ENCODE measurements at regions not wholly inside any gene's neighbourhood (a gene's known extent, or its start where the extent isn't known, plus 50 kb on each side); places are given as distances from the start of the nearest gene placed in this dataset.
A peak's percentile ranks its signal among the peaks of the same experiment; 100 is the strongest.
"Not testable (repeated sequence)": the region's sequence is repeated elsewhere in the genome, so short reads cannot be mapped to it uniquely, and the experiment has no call there.

- H3K9me3 ChIP-seq, result no peaks in the 10 kb centered on the region
- H3K36me3 ChIP-seq, result no peaks in the 10 kb centered on the region
- WGBS, result 84% methylated on average over 2 of the region's 2 CpGs
- no peaks in the 10 kb centered on the region for H3K27me3 ChIP-seq
- no peak overlapping the region for H3K27ac ChIP-seq (replicated peaks in 1 of 4)
- TF ChIP-seq POLR2AphosphoS5 (IDR thresholded peaks at IDR 0.05) (no peak), POLR2A (IDR thresholded peaks at IDR 0.05; ENCODE audit: low read depth) (no peak), EP300 (IDR thresholded peaks at IDR 0.05) (no peak), CTCF (IDR thresholded peaks at IDR 0.05) (no peak)
- intact Hi-C loops (cut with DNase I), result no loop called here
- H3K4me3 ChIP-seq, result no peak overlapping the region
- H3K4me1 ChIP-seq, result no peaks in the 10 kb centered on the region
- no peak for DNase-seq (ENCODE audit: extremely low spot score)
These were observed 141.7 kb upstream of the DAAM1 start for GRCh38 chr14:59046746-59047145.

- DNase-seq (ENCODE audit: extremely low spot score), result no peak
- no peaks in the 10 kb centered on the region for H3K27me3 ChIP-seq
- TF ChIP-seq POLR2AphosphoS5 (IDR thresholded peaks at IDR 0.05) (no peak), CTCF (IDR thresholded peaks at IDR 0.05) (no peak), POLR2A (IDR thresholded peaks at IDR 0.05; ENCODE audit: low read depth) (no peak), EP300 (IDR thresholded peaks at IDR 0.05) (no peak)
- 66% methylated on average over 1 of the region's 1 CpG for WGBS
- no peaks in the 10 kb centered on the region for H3K4me1 ChIP-seq
- no peak overlapping the region for H3K4me3 ChIP-seq
- H3K9me3 ChIP-seq, result no peaks in the 10 kb centered on the region
- H3K36me3 ChIP-seq, result no peaks in the 10 kb centered on the region
- intact Hi-C loops (cut with DNase I), result loop anchor here (5.0 kb wide), 1 partner anchor 553 kb away; no protein-coding TSS in a partner anchor
- H3K27ac ChIP-seq (replicated peaks in 1 of 4), result no peak overlapping the region
These were observed 133.5 kb upstream of the DAAM1 start for GRCh38 chr14:59055006-59055405.

GRCh38 chr14:59055439-59056045, 132.9 kb upstream of the DAAM1 start:
- no peaks in the 10 kb centered on the region for H3K36me3 ChIP-seq
- DNase-seq (ENCODE audit: extremely low spot score), result no peak
- intact Hi-C loops (cut with DNase I), result loop anchor here (5.0 kb wide), 1 partner anchor 553 kb away; no protein-coding TSS in a partner anchor

GRCh38 chr14:59057551-59057950, 130.9 kb upstream of the DAAM1 start:
- intact Hi-C loops (cut with DNase I), result loop anchor here (5.0 kb wide), 1 partner anchor 555 kb away; no protein-coding TSS in a partner anchor
- H3K27me3 ChIP-seq, result no peaks in the 10 kb centered on the region
- no peak overlapping the region for H3K4me3 ChIP-seq
- no peaks in the 10 kb centered on the region for H3K36me3 ChIP-seq
- no peaks in the 10 kb centered on the region for H3K4me1 ChIP-seq
- TF ChIP-seq POLR2AphosphoS5 (IDR thresholded peaks at IDR 0.05), result no peak
- TF ChIP-seq POLR2A (IDR thresholded peaks at IDR 0.05; ENCODE audit: low read depth), result no peak
- TF ChIP-seq CTCF (IDR thresholded peaks at IDR 0.05), result no peak
- TF ChIP-seq EP300 (IDR thresholded peaks at IDR 0.05), result no peak
- peaks cover 0 to 4% (median 0%) of the 10 kb centered on the region in 4 donors for H3K9me3 ChIP-seq
- 53% methylated on average over 2 of the region's 2 CpGs for WGBS
- DNase-seq (ENCODE audit: extremely low spot score), result no peak
- H3K27ac ChIP-seq (replicated peaks in 1 of 4), result no peak overlapping the region

More at GRCh38 chr14:59055439-59056045, 132.9 kb upstream of the DAAM1 start:
- H3K4me3 ChIP-seq, result no peak overlapping the region
- no peaks in the 10 kb centered on the region for H3K9me3 ChIP-seq
- no peak overlapping the region for H3K27ac ChIP-seq (replicated peaks in 1 of 4)
- no peaks in the 10 kb centered on the region for H3K27me3 ChIP-seq
- TF ChIP-seq POLR2AphosphoS5 (IDR thresholded peaks at IDR 0.05), result no peak
- peak; percentile 66 to 73 (median 69) for TF ChIP-seq CTCF (IDR thresholded peaks at IDR 0.05)
- no peak for TF ChIP-seq POLR2A (IDR thresholded peaks at IDR 0.05; ENCODE audit: low read depth)
- no peak for TF ChIP-seq EP300 (IDR thresholded peaks at IDR 0.05)
- H3K4me1 ChIP-seq, result no peaks in the 10 kb centered on the region

DNA sequence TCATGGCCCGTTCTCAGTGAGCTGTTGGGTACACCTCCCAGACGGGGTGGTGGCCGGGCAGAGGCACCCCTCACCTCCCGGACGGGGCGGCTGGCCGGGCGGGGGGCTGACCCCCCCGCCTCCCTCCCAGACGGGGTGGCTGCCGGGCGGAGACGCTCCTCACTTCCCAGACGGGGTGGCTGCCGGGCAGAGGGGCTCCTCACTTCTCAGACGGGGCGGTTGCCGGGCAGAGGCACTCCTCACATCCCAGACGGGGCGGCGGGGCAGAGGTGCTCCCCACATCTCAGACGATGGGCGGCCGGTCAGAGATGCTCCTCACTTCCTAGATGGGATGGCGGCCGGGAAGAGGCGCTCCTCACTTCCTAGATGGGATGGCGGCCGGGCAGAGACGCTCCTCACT, 129.7 kb upstream of the DAAM1 start:
- H3K4me1 ChIP-seq; H3K27ac ChIP-seq (replicated peaks in 1 of 4); H3K27me3 ChIP-seq; H3K4me3 ChIP-seq; DNase-seq (ENCODE audit: extremely low spot score); H3K36me3 ChIP-seq: not testable (repeated sequence)
- WGBS, result 95% methylated on average over 19 of the region's 30 CpGs
- intact Hi-C loops (cut with DNase I), result loop anchor here (5.0 kb wide), 1 partner anchor 556 kb away; no protein-coding TSS in a partner anchor
- peaks cover 0 to 11% (median 7%) of the 10 kb centered on the region in 4 donors for H3K9me3 ChIP-seq
